ENCODE measurements at regions not wholly inside any gene's neighbourhood (a gene's known extent, or its start where the extent isn't known, plus 50 kb on each side); places are given as distances from the start of the nearest gene placed in this dataset.
A peak's percentile ranks its signal among the peaks of the same experiment; 100 is the strongest.
"Not testable (repeated sequence)": the region's sequence is repeated elsewhere in the genome, so short reads cannot be mapped to it uniquely, and the experiment has no call there.

DNA sequence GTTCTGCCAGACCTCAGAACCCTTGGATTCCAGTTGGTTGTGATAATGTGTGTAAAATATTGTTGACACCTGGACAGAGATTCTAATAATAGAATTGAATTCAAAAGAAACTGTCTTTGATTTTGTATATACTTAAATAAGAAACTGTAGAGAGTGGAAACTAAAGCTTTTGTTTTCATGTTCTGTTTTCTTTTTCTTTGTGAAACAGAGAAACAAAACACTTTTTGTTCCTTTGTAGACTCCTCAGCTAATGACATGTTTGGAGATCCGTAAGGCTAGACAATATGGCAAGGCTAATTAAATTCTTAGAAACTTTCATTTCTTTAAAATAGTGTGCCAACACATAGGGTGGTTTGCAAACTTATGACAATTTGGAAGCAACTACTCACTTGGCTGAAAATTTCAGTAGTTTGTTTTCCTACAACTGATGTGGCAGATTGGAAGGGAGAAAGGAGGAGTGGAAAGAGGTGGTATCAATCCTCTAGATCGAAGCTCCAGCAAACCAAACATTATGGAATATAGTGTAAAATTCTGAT lies 90.9 kb upstream of the FAT1 start:
- no peak for DNase-seq (ENCODE audit: low read depth, low spot score)

- no peak for DNase-seq (ENCODE audit: low read depth, low spot score)
Measured at GRCh38 chr4:186819342-186820086, 95.9 kb upstream of the FAT1 start.

GRCh38 chr4:186820391-186820891 lies 96.8 kb upstream of the FAT1 start:
- no peak for DNase-seq (ENCODE audit: low read depth, low spot score)

DNA sequence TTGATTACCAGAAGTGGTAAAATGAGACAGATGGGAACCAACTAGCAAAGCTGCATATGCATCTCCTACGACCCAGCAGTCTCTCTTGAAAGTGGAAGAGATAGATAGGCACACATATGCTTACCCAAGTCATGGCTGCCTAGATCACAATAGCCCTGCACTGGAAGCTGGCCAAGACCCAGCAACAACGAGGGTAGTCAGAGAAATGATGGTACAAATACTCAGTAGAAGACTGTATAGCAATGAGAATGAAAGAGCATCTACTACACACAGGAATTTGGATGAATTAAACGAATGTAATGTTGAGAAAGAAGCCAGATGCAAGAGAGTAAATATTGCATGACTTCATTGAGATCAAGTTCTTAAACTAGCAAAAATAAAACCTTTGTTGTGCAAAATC lies 100.3 kb upstream of the FAT1 start:
- DNase-seq (ENCODE audit: low read depth, low spot score): no peak

- DNase-seq (ENCODE audit: low read depth, low spot score): no peak
Measured at GRCh38 chr4:186825069-186825468, 101.4 kb upstream of the FAT1 start.

DNA sequence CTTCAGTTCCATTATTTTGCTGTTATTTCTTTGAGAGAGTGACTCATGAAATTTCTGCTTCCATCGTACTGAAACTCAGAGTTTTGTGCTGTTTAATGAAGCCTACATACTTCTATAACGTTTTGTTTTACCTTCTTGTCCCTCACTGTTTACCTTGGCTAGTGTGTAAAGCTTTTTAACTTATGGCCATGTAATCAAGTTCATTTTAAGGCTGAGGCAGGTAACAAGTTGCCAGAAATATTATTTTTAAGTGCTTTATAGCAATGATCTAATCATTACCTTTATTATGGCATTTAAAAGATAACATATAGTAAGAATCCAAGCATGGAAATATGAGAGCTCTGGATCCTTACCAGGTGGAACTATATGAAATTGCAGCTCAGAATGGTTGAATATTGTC lies 102.3 kb upstream of the FAT1 start:
- DNase-seq (ENCODE audit: low read depth, low spot score): no peak

- DNase-seq (ENCODE audit: low read depth, low spot score): no peak
Measured at GRCh38 chr4:186826846-186827533, 103.3 kb upstream of the FAT1 start.

GRCh38 chr4:186827534-186827897 lies 103.9 kb upstream of the FAT1 start:
- no peak for DNase-seq (ENCODE audit: low read depth, low spot score)

GRCh38 chr4:186829097-186829496 lies 105.4 kb upstream of the FAT1 start:
- no peak for DNase-seq (ENCODE audit: low read depth, low spot score)

GRCh38 chr4:186829740-186830449 lies 106.2 kb upstream of the FAT1 start:
- peak; percentile 74 for DNase-seq (ENCODE audit: low read depth, low spot score)

- no peak for DNase-seq (ENCODE audit: low read depth, low spot score)
Measured at GRCh38 chr4:186831574-186831973, 107.9 kb upstream of the FAT1 start.

GRCh38 chr4:186832906-186833305 lies 109.2 kb upstream of the FAT1 start:
- DNase-seq (ENCODE audit: low read depth, low spot score): no peak

GRCh38 chr4:186837463-186837862 lies 113.8 kb upstream of the FAT1 start:
- DNase-seq (ENCODE audit: low read depth, low spot score): not testable (repeated sequence)

GRCh38 chr4:186838295-186838694 lies 114.6 kb upstream of the FAT1 start:
- DNase-seq (ENCODE audit: low read depth, low spot score): no peak

- DNase-seq (ENCODE audit: low read depth, low spot score): no peak
Measured at GRCh38 chr4:186839122-186840037, 115.7 kb upstream of the FAT1 start.

DNA sequence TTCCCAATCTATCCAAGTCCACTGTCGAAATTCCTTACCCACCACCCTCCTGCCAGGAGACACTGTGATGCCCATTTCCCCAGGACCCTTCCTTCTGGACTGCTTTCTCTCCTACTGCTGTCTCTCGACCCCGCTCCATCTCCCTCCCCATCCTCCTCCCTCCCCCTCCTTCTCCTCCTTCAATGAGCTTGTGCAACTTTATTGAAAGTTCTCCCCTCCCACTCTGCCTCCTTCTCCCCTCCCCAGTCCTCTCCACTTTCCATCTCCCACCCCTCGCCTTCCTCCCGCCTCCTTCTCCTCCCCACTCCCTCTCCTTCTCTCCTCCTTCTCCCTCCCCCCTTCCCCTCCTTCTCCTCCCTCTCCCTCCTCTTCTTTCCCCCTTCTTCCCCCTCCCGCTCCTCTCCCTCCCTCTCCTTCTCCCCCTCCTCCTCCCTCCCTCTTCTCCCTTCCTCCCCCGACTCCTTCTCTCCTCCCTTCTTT lies 116.6 kb upstream of the FAT1 start:
- no peak for DNase-seq (ENCODE audit: low read depth, low spot score)

DNA sequence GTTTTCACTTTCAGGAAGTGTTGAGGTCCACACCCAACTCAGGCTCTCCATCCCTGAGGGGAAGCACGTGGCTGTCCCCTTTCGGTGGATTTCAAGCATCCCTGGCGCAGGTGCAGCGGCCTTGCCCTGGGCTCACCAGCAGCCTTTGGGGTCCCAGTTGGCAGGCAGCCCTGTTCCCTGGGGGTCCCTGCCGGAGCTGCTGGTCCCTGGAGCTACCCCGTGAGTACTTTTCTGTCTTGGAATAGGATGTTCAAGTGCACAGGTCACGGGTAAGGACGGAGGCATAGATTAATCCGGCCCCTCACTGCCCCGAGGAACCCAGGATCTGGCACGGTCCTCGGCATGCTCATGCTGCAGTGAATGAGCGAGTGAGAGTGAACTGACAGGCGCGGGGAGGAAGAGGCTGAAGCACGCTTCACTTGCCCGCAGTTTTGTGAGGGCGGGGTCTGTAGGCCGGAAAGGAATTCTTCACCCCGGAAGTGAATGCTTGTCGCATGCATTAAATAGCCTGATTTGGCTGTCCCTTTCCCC lies 117.2 kb upstream of the FAT1 start:
- DNase-seq (ENCODE audit: low read depth, low spot score): no peak

- no peak for DNase-seq (ENCODE audit: low read depth, low spot score)
Measured at GRCh38 chr4:186844059-186844681, 120.5 kb upstream of the FAT1 start.

- no peak for DNase-seq (ENCODE audit: low read depth, low spot score)
Measured at GRCh38 chr4:186845137-186845842, 121.6 kb upstream of the FAT1 start.

DNA sequence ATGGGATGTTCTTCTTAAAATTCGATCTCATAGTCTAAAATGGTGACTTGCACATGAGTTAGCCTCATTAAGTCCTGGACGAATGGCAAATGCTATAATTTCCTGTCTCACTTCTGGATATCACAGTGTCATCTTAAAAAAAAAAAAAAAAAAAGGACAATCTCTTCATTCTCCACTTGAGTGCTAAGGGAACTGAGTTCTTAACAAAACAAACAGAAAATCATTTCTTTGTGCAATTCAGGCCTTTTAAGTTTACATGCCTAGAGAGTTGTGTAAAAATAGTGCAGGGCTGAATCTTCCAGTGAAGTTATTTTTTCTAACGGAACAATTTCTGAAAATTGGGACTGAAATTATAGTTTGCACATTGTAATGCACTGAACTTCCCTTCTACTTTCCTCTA lies 122.8 kb upstream of the FAT1 start:
- DNase-seq (ENCODE audit: low read depth, low spot score): no peak
